ENCODE measurements at regions not wholly inside any gene's neighbourhood (a gene's known extent, or its start where the extent isn't known, plus 50 kb on each side); places are given as distances from the start of the nearest gene placed in this dataset.

DNA sequence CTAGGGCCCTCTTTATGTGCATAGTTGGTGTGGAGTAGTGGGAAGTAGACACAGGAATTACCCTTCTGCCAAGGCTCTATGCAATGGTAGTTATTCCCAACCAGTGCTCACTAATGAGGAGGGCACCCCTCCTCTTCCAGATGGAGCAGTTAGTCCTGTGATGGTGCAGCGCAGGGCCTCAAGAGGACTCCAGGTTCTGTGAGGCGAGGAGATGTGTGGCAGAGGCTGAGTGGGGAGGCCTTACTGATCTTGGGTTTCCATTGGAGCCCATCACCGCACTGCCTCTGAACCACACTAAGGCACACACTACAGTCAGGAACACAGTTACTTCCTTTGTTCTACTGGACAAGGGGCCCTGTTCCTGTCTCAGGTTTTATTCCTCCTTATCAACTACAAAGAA lies 122.5 kb upstream of the POU3F1 start:
- H3K4me2 ChIP-seq (ENCODE audit: extremely low read depth, insufficient read depth, low read length): no peak overlapping the region
- H3K4me1 ChIP-seq (ENCODE audit: control insufficient read depth, extremely low read depth, insufficient read depth, low read length): no peaks in the 10 kb centered on the region
- no peak overlapping the region for H3K9ac ChIP-seq (ENCODE audit: insufficient read depth, low read length)
- H3K27ac ChIP-seq (ENCODE audit: insufficient read depth, low read length): no peak overlapping the region
- no peak overlapping the region for H3K4me3 ChIP-seq (replicated peaks in 1 of 4; ENCODE audit: control extremely low read depth in 1 of 4, insufficient read depth in 1 of 4, low read depth in 3 of 4, low read length in 4 of 4)
- H3K27me3 ChIP-seq (ENCODE audit: control insufficient read depth, insufficient read depth, low read length): no peaks in the 10 kb centered on the region
- DNase-seq (ENCODE audit: low read depth in 2 of 2): no peak
- no peaks in the 10 kb centered on the region for H4K20me1 ChIP-seq (ENCODE audit: control insufficient read depth, extremely low read depth, insufficient read depth, low read length)
- H3K36me3 ChIP-seq (ENCODE audit: control insufficient read depth, insufficient read depth, low read length): no peaks in the 10 kb centered on the region
- no peaks in the 10 kb centered on the region for H3K79me2 ChIP-seq (ENCODE audit: control insufficient read depth, insufficient read depth, low read length)
- H2AFZ ChIP-seq (ENCODE audit: low read length): no peak overlapping the region
- no peaks in the 10 kb centered on the region for H3K9me3 ChIP-seq (ENCODE audit: control insufficient read depth, insufficient read depth, low read depth, low read length)
- TF ChIP-seq EZH2 (IDR thresholded peaks at IDR 0.05; ENCODE audit: low read length, missing control alignments): no peak
- TF ChIP-seq, protein P1, sequence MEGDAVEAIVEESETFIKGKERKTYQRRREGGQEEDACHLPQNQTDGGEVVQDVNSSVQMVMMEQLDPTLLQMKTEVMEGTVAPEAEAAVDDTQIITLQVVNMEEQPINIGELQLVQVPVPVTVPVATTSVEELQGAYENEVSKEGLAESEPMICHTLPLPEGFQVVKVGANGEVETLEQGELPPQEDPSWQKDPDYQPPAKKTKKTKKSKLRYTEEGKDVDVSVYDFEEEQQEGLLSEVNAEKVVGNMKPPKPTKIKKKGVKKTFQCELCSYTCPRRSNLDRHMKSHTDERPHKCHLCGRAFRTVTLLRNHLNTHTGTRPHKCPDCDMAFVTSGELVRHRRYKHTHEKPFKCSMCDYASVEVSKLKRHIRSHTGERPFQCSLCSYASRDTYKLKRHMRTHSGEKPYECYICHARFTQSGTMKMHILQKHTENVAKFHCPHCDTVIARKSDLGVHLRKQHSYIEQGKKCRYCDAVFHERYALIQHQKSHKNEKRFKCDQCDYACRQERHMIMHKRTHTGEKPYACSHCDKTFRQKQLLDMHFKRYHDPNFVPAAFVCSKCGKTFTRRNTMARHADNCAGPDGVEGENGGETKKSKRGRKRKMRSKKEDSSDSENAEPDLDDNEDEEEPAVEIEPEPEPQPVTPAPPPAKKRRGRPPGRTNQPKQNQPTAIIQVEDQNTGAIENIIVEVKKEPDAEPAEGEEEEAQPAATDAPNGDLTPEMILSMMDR (conservative IDR thresholded peaks at IDR 0.05 in 1 of 2, IDR thresholded peaks at IDR 0.05 in 1 of 2; ENCODE audit: low read depth in 1 of 2, low read length in 2 of 2): no peak

DNA sequence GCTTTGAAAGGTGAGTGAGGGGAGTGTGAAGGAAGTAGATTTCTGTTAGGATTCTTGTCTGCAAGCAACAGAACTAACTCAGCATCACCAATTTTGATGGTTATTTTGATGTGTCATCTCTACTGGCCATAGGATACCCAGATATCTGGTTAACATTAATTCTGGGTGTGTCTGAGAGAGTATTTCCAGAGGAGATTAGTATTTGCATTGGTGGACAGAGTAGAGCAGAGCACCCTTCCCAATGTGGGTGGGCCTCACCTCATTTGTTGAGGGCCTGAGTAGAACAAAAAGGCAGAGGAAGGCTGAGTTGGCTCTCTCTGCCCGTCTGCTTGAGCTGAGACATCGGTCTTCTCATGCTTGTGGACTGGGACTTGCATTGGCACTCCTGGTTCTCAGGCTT lies 121.8 kb upstream of the POU3F1 start:
- Histone ChIP-seq H3K9me3 (ENCODE audit: control insufficient read depth, insufficient read depth, low read depth, low read length) (no peaks in the 10 kb centered on the region), H3K4me2 (ENCODE audit: extremely low read depth, insufficient read depth, low read length) (no peak overlapping the region), H3K79me2 (ENCODE audit: control insufficient read depth, insufficient read depth, low read length) (no peaks in the 10 kb centered on the region), H4K20me1 (ENCODE audit: control insufficient read depth, extremely low read depth, insufficient read depth, low read length) (no peaks in the 10 kb centered on the region), H2AFZ (ENCODE audit: low read length) (no peak overlapping the region), H3K36me3 (ENCODE audit: control insufficient read depth, insufficient read depth, low read length) (no peaks in the 10 kb centered on the region), H3K4me3 (replicated peaks in 1 of 4; ENCODE audit: control extremely low read depth in 1 of 4, insufficient read depth in 1 of 4, low read depth in 3 of 4, low read length in 4 of 4) (no peak overlapping the region), H3K27ac (ENCODE audit: insufficient read depth, low read length) (no peak overlapping the region), H3K27me3 (ENCODE audit: control insufficient read depth, insufficient read depth, low read length) (no peaks in the 10 kb centered on the region), H3K9ac (ENCODE audit: insufficient read depth, low read length) (no peak overlapping the region), H3K4me1 (ENCODE audit: control insufficient read depth, extremely low read depth, insufficient read depth, low read length) (no peaks in the 10 kb centered on the region)
- TF ChIP-seq, protein P1 (conservative IDR thresholded peaks at IDR 0.05 in 1 of 2, IDR thresholded peaks at IDR 0.05 in 1 of 2; ENCODE audit: low read depth in 1 of 2, low read length in 2 of 2): no peak
- TF ChIP-seq EZH2 (IDR thresholded peaks at IDR 0.05; ENCODE audit: low read length, missing control alignments): no peak
- no peak for DNase-seq (ENCODE audit: low read depth in 2 of 2)

DNA sequence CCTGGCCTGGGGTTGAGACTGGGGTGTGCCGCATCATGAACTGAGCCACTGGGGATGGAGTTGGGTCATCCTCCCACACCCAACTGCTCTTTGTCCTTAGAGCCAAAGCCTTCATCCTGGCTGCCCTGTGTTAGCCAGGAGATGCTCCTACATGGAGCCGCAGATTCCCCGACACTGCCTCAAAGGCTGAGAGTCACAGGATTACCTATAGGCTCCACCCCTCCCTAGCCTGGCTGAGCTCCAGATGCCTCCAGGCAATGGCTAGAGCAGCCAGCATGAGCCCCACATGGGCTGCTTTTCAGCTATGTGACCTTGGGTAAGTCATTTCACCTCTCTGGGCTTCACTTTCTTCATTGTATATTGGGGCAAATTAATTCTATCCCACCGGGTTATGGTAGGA lies 119.9 kb upstream of the POU3F1 start:
- DNase-seq (ENCODE audit: low read depth in 2 of 2): no peak
- TF ChIP-seq, protein P1 (conservative IDR thresholded peaks at IDR 0.05 in 1 of 2, IDR thresholded peaks at IDR 0.05 in 1 of 2; ENCODE audit: low read depth in 1 of 2, low read length in 2 of 2): no peak
- no peak for TF ChIP-seq EZH2 (IDR thresholded peaks at IDR 0.05; ENCODE audit: low read length, missing control alignments)

More for the DNA sequence above, 119.9 kb upstream of the POU3F1 start:
- Histone ChIP-seq H3K36me3 (ENCODE audit: control insufficient read depth, insufficient read depth, low read length) (no peaks in the 10 kb centered on the region), H2AFZ (ENCODE audit: low read length) (no peak overlapping the region), H3K4me2 (ENCODE audit: extremely low read depth, insufficient read depth, low read length) (no peak overlapping the region), H4K20me1 (ENCODE audit: control insufficient read depth, extremely low read depth, insufficient read depth, low read length) (no peaks in the 10 kb centered on the region), H3K9ac (ENCODE audit: insufficient read depth, low read length) (no peak overlapping the region), H3K4me1 (ENCODE audit: control insufficient read depth, extremely low read depth, insufficient read depth, low read length) (no peaks in the 10 kb centered on the region), H3K27ac (ENCODE audit: insufficient read depth, low read length) (no peak overlapping the region), H3K9me3 (ENCODE audit: control insufficient read depth, insufficient read depth, low read depth, low read length) (no peaks in the 10 kb centered on the region), H3K4me3 (replicated peaks in 1 of 4; ENCODE audit: control extremely low read depth in 1 of 4, insufficient read depth in 1 of 4, low read depth in 3 of 4, low read length in 4 of 4) (no peak overlapping the region), H3K27me3 (ENCODE audit: control insufficient read depth, insufficient read depth, low read length) (no peaks in the 10 kb centered on the region), H3K79me2 (ENCODE audit: control insufficient read depth, insufficient read depth, low read length) (no peaks in the 10 kb centered on the region)

All from fibroblast of lung (primary cell).